ENCODE measurements at regions not wholly inside any gene's neighbourhood (a gene's known extent, or its start where the extent isn't known, plus 50 kb on each side); places are given as distances from the start of the nearest gene placed in this dataset.

DNA sequence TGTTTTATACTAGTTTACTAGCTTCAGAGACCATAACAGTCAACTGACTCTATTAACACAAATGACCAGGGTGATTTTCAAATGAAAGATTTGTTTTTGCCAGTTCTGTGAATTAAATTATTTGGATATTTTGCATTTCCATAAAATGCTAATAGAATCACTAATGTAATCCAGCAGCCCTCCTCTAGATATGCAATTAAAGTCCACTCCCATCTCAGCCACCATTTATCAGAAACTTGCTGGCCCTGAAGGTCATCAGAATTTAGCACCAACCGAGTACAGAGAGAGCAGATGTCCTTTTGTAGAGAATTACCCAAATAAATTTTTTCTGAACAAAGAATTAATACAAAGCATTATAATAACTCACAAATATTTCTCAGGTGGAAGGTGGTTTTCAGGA, 531.1 kb upstream of the SLIT2 start:
- no peaks in the 10 kb centered on the region for H3K4me1 Mint-ChIP-seq (ENCODE audit: low read depth)
- H3K4me3 Mint-ChIP-seq: no peak overlapping the region
- no peaks in the 10 kb centered on the region for H3K27me3 Mint-ChIP-seq (ENCODE audit: insufficient read depth)
- H3K36me3 Mint-ChIP-seq (ENCODE audit: low read depth): no peaks in the 10 kb centered on the region
- no peak for DNase-seq (ENCODE audit: low spot score)
- intact Hi-C loops (cut with micrococcal nuclease): no loop called here
- peaks cover 13% of the 10 kb centered on the region for H3K9me3 Mint-ChIP-seq
- no peak overlapping the region for H3K27ac Mint-ChIP-seq

DNA sequence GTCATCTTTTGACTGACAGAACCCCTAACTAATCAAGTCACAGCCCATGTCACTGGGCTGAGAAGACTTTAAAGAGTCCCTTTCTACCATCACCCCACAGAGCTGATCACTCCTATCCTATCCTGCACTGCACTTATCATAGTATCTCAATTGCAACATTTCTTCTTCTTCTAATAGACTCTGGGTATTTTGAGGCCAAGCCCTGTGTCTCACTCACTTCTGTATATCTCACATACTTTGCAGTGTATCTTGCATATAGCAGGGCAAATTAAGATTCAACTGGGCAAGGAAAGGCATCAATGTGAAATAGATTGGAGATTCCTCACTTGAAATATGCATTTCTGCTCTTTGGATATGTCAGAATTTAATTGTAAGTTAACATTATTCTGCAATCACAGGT, 531.5 kb upstream of the SLIT2 start:
- intact Hi-C loops (cut with micrococcal nuclease): no loop called here
- Mint-ChIP-seq H3K4me3 (no peak overlapping the region), H3K27me3 (ENCODE audit: insufficient read depth) (no peaks in the 10 kb centered on the region), H3K4me1 (ENCODE audit: low read depth) (no peaks in the 10 kb centered on the region), H3K27ac (no peak overlapping the region), H3K36me3 (ENCODE audit: low read depth) (no peaks in the 10 kb centered on the region), H3K9me3 (peaks cover 13% of the 10 kb centered on the region)
- no peak for DNase-seq (ENCODE audit: low spot score)

DNA sequence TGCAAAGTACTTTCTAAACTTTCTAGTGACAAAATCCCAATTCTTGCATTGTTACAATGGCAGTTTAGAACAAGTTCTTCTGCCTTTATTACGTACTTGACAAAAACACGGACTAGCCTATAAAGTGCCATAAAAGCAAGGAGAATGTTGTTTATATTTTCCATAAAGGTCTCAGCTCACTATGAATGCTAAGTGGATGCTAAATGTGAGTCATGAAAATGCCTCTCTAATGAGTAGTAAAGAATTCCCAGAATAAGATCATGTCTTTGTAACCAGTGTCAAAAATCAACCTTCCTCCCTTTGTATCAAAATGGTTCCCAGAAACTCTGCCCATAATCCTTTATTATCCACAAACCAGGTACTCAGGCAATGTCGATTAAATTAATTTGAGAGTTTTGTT, 539.8 kb upstream of the SLIT2 start:
- no peaks in the 10 kb centered on the region for H3K4me1 Mint-ChIP-seq (ENCODE audit: low read depth)
- no peaks in the 10 kb centered on the region for H3K27me3 Mint-ChIP-seq (ENCODE audit: insufficient read depth)
- intact Hi-C loops (cut with micrococcal nuclease): no loop called here
- H3K27ac Mint-ChIP-seq: no peak overlapping the region
- H3K4me3 Mint-ChIP-seq: no peak overlapping the region
- H3K9me3 Mint-ChIP-seq: peaks cover 3% of the 10 kb centered on the region
- DNase-seq (ENCODE audit: low spot score): no peak
- no peaks in the 10 kb centered on the region for H3K36me3 Mint-ChIP-seq (ENCODE audit: low read depth)

DNA sequence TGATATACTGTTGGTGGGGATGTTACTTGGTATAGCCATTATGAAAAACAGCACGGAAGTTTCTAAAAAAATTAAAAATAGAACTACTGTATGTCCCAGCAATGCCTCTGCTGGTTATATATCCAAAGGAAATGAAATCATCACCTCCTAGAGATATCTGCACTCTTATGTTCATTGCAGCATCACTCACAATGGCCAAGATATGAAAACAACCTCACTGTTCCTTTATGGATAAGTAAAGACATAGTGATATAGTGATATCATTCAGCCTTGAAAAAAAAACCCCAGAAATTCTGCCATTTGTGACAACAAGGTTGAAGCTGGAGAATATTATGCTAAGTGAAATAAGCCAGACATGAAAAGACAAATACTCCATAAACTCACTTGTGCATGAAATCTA, 543.8 kb upstream of the SLIT2 start:
- Mint-ChIP-seq H3K36me3 (ENCODE audit: low read depth) (no peaks in the 10 kb centered on the region), H3K4me1 (ENCODE audit: low read depth) (no peaks in the 10 kb centered on the region), H3K27ac (no peak overlapping the region), H3K4me3 (no peak overlapping the region), H3K9me3 (peaks cover 6% of the 10 kb centered on the region), H3K27me3 (ENCODE audit: insufficient read depth) (no peaks in the 10 kb centered on the region)
- no peak for DNase-seq (ENCODE audit: low spot score)
- intact Hi-C loops (cut with micrococcal nuclease): no loop called here

DNA sequence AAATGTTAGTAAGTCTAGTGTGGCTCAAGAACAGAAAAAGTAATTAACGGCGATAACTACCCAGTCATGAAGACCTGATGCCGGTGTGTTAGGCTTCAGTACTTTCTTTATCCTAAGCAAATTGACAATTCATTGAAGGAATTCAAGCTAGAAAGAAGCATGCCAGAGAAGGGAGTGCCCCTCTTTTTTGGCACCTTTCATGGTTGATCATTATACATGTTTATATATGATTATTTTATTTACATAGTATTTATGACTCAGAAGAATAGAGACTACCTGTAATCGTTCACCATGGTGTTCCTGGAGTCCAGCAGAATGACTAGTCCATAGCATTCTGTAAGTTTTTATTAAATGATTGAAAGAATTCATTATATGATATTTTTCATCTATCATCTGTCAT, 548.3 kb upstream of the SLIT2 start:
- Mint-ChIP-seq H3K4me1 (ENCODE audit: low read depth) (no peaks in the 10 kb centered on the region), H3K9me3 (peaks cover 10% of the 10 kb centered on the region), H3K4me3 (no peak overlapping the region), H3K27ac (no peak overlapping the region), H3K27me3 (ENCODE audit: insufficient read depth) (no peaks in the 10 kb centered on the region), H3K36me3 (ENCODE audit: low read depth) (no peaks in the 10 kb centered on the region)
- DNase-seq (ENCODE audit: low spot score): no peak
- intact Hi-C loops (cut with micrococcal nuclease): no loop called here

DNA sequence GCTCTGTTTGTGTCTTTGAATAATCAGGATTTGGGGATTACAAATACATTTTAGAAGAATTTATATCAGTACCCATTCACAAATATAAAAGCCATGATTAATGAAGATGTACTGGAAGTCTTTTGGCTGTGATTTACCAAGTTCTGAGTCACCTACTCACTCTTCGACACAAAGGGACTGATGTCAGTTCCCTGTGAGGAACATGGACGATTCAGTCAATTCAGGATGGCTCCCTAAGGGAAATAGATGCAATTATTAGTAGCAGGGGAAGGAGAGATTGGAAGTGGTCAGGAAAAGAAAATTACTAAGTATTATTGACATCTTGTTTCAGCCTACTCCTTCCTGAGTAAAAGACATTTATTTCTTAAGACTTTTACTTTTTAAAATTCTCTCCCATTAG, 550.7 kb upstream of the SLIT2 start:
- peaks cover 7% of the 10 kb centered on the region for H3K9me3 Mint-ChIP-seq
- H3K4me3 Mint-ChIP-seq: no peak overlapping the region
- intact Hi-C loops (cut with micrococcal nuclease): no loop called here
- H3K27me3 Mint-ChIP-seq (ENCODE audit: insufficient read depth): no peaks in the 10 kb centered on the region
- H3K36me3 Mint-ChIP-seq (ENCODE audit: low read depth): no peaks in the 10 kb centered on the region
- DNase-seq (ENCODE audit: low spot score): no peak
- no peak overlapping the region for H3K27ac Mint-ChIP-seq
- no peaks in the 10 kb centered on the region for H3K4me1 Mint-ChIP-seq (ENCODE audit: low read depth)

DNA sequence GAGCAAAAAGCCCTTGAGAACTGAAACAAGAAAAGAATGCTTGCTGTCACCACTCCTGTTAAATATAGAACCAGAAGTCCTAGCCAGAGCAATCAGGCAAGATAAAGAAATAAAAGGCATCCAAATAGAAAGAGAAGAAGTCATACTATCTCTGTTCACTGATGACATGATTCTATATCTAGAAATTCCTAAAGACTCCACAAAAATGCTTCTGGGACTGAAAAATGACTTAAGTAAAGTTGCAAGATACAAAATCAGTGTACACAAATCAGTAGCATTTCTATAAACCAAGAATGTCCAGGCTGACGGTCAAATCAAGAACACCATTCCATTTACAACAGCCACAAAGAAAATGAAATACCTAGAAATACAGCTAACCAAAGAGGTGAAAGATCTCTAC, 552.7 kb upstream of the SLIT2 start:
- Mint-ChIP-seq H3K36me3 (ENCODE audit: low read depth) (no peaks in the 10 kb centered on the region), H3K4me3 (no peak overlapping the region), H3K27me3 (ENCODE audit: insufficient read depth) (no peaks in the 10 kb centered on the region), H3K4me1 (ENCODE audit: low read depth) (no peaks in the 10 kb centered on the region), H3K9me3 (peaks cover 7% of the 10 kb centered on the region), H3K27ac (no peak overlapping the region)
- intact Hi-C loops (cut with micrococcal nuclease): no loop called here
- DNase-seq (ENCODE audit: low spot score): no peak

DNA sequence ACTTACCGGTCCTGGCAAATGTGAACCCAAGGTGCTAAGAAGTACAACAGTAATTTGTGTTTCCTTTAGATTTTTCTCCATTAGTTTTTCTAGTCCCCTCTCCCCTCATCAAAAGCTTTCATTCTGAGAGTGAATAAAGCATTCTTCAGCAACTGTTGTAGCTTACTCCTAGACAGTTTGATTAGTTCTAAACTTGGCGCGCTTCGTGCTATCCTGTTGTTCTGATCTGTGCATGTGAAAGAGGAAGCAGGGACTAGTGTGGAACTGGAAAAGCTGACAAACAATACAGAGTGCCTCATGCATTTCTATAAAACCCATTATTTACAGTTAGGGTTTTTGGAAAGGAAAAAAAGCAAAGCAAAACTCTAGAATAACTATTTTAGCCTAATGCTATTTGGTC, 556.9 kb upstream of the SLIT2 start:
- Mint-ChIP-seq H3K9me3 (peaks cover 15% of the 10 kb centered on the region), H3K27ac (no peak overlapping the region), H3K4me3 (no peak overlapping the region), H3K27me3 (ENCODE audit: insufficient read depth) (no peaks in the 10 kb centered on the region), H3K4me1 (ENCODE audit: low read depth) (no peaks in the 10 kb centered on the region), H3K36me3 (ENCODE audit: low read depth) (no peaks in the 10 kb centered on the region)
- DNase-seq (ENCODE audit: low spot score): no peak
- intact Hi-C loops (cut with micrococcal nuclease): no loop called here

DNA sequence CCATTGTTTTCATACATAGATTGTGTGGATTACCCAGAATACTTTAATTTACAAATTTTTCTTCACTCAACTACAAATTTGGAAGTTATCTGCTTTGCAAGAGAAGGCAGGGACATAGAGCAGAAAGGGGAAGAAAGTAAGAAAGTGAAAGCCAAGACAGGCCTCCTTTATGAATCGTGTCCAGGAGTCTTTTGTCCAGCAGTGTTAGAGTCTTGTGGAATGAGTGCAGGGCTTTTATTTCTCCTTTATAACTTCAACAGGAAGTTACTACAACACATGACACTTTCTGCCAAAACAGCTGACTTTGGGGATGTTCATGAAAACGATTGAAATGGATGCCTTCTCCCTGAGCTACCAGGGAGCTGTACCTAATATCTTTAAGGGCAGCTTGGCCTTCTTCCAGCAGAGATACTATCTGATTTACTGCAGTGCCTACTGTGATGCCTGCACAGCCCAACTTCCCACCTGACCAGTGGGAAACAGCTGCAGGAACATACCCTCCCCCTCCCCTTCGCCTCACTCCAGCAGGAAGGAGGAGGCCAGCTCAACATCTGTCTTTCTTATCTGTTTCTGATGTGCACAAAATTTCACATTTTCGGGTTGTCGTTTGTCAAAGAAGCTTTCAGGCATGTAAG, 557.7 kb upstream of the SLIT2 start:
- no peaks in the 10 kb centered on the region for H3K27me3 Mint-ChIP-seq (ENCODE audit: insufficient read depth)
- H3K4me3 Mint-ChIP-seq: no peak overlapping the region

DNA sequence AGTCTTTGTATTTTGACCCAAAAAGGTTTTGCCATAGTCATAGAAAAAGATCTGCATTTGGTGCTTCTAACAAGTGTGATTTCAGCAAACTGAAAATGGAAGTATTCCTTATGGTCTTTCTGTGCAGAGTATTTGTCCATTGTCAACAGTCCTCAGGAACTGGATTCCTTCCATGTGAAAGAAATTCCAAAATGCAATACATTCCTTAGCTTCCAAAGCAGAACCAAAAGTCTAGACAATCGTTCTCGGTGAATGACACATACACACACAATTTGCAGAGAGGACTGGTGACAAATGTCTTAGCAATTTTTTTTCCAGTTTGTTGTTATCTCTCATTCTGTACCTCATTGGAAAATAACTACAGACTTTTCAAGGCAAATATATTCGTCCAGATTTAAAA, 562.2 kb upstream of the SLIT2 start:
- no peaks in the 10 kb centered on the region for H3K4me1 Mint-ChIP-seq (ENCODE audit: low read depth)
- no peak overlapping the region for H3K27ac Mint-ChIP-seq
- intact Hi-C loops (cut with micrococcal nuclease): no loop called here
- H3K4me3 Mint-ChIP-seq: no peak overlapping the region
- no peak for DNase-seq (ENCODE audit: low spot score)
- H3K9me3 Mint-ChIP-seq: peaks cover 15% of the 10 kb centered on the region
- no peaks in the 10 kb centered on the region for H3K27me3 Mint-ChIP-seq (ENCODE audit: insufficient read depth)
- H3K36me3 Mint-ChIP-seq (ENCODE audit: low read depth): no peaks in the 10 kb centered on the region

More for the DNA sequence above, 557.7 kb upstream of the SLIT2 start:
- Mint-ChIP-seq H3K4me1 (ENCODE audit: low read depth) (no peaks in the 10 kb centered on the region), H3K27ac (no peak overlapping the region), H3K36me3 (ENCODE audit: low read depth) (no peaks in the 10 kb centered on the region), H3K9me3 (peaks cover 13% of the 10 kb centered on the region)
- no peak for DNase-seq (ENCODE audit: low spot score)
- intact Hi-C loops (cut with micrococcal nuclease): no loop called here

DNA sequence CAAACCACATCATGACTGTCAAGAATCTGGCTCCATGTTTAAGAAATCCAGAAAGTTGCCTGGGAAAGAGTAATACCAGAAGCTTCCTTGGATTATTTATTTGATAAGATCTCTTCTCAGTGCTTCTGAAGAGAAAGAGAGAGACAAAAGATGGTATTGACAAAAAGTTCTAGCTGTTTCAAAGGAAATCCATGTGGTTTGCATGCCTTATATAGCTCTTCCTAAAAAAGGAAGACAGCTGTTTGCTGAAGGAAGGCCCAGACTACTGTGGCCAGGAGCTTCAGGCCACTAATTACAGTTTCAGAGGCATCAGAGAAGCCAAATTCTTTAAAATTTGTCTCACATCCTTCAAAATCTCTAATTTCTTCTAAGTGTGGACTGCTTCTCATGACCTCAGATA, 565.2 kb upstream of the SLIT2 start:
- Mint-ChIP-seq H3K4me1 (ENCODE audit: low read depth) (no peaks in the 10 kb centered on the region), H3K36me3 (ENCODE audit: low read depth) (no peaks in the 10 kb centered on the region), H3K27me3 (ENCODE audit: insufficient read depth) (no peaks in the 10 kb centered on the region), H3K4me3 (no peak overlapping the region), H3K27ac (no peak overlapping the region), H3K9me3 (peaks cover 11% of the 10 kb centered on the region)
- intact Hi-C loops (cut with micrococcal nuclease): no loop called here
- DNase-seq (ENCODE audit: low spot score): no peak

DNA sequence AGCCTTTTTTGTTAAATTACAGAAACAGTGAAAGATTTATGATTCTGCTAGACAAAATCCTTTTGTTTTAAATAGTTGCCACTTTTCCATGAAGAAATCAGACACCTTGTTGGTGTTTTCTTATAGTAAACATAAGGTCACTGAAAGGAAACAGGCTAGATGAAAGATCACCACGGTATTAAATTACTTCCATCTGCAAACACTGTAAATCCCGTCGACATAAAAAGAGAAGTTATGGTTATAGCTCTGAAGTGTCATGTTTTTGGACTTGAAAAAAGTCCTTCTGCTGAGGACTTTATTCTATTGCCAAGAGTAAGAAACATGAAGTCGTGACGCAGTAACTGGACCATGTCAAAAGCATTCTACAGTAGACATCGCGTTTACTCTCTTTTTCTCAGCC, 567.6 kb upstream of the SLIT2 start:
- Mint-ChIP-seq H3K4me3 (no peak overlapping the region), H3K9me3 (peaks cover 11% of the 10 kb centered on the region)
- intact Hi-C loops (cut with micrococcal nuclease): no loop called here

DNA sequence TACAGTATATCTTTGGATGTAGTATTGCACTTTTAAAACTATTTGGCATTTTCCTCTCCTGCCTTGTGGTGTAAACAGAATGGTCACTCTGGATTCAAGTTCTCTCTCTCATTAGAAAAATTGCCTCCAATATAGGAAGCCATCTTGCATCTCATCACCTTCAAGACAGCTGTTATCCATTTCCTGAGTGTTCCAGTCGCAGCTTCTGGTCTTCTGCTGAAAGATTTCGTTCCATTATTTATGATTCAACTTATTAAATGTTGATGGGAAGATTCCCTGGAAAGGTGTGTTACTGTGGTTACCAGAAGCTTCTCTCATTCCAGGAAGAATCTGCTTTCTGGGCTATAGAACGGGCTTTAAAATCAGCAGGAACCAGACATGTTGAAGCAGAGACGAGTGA, 568.3 kb upstream of the SLIT2 start:
- H3K27me3 Mint-ChIP-seq (ENCODE audit: insufficient read depth): no peaks in the 10 kb centered on the region
- no peaks in the 10 kb centered on the region for H3K36me3 Mint-ChIP-seq (ENCODE audit: low read depth)
- no peak for DNase-seq (ENCODE audit: low spot score)
- H3K4me3 Mint-ChIP-seq: no peak overlapping the region
- H3K4me1 Mint-ChIP-seq (ENCODE audit: low read depth): no peaks in the 10 kb centered on the region
- peaks cover 11% of the 10 kb centered on the region for H3K9me3 Mint-ChIP-seq
- intact Hi-C loops (cut with micrococcal nuclease): no loop called here
- no peak overlapping the region for H3K27ac Mint-ChIP-seq

More for the DNA sequence above, 567.6 kb upstream of the SLIT2 start:
- no peak for DNase-seq (ENCODE audit: low spot score)
- no peak overlapping the region for H3K27ac Mint-ChIP-seq
- H3K36me3 Mint-ChIP-seq (ENCODE audit: low read depth): no peaks in the 10 kb centered on the region
- H3K27me3 Mint-ChIP-seq (ENCODE audit: insufficient read depth): no peaks in the 10 kb centered on the region
- no peaks in the 10 kb centered on the region for H3K4me1 Mint-ChIP-seq (ENCODE audit: low read depth)

DNA sequence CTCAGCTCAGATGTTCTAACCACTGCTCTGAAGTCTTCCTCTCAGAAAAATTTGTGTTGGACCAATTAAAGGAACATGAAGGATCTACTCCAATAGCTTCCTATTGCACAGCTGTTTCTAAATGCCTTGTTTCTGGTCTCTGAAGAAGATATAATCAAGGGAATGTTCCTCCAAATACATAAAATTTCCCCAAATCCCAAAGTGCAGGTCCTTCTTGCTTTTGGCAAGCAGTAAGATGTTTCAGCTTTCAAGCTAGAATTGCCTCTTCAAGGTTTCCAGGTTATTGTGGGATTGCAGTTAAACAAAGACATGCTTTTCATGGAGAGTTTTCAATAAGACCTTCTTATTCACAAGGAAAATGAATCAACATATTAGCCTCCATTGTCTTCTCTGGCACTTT, 574.5 kb upstream of the SLIT2 start:
- no peak for DNase-seq (ENCODE audit: low spot score)
- no peaks in the 10 kb centered on the region for H3K36me3 Mint-ChIP-seq (ENCODE audit: low read depth)
- intact Hi-C loops (cut with micrococcal nuclease): no loop called here

More for the DNA sequence above, 574.5 kb upstream of the SLIT2 start:
- H3K27me3 Mint-ChIP-seq (ENCODE audit: insufficient read depth): no peaks in the 10 kb centered on the region
- peaks cover 8% of the 10 kb centered on the region for H3K9me3 Mint-ChIP-seq
- no peak overlapping the region for H3K4me3 Mint-ChIP-seq
- no peaks in the 10 kb centered on the region for H3K4me1 Mint-ChIP-seq (ENCODE audit: low read depth)
- H3K27ac Mint-ChIP-seq: no peak overlapping the region

Data from activated T-helper 1 cell treated with anti-CD3 and anti-CD28 coated beads, Interleukin-12 subunit alpha, Interleukin-12 subunit beta, Interleukin-2, Interleukin-4 antibody, amounts not matched to agents 30 ng/mL and 10 ng/mL and 1 ng/mL, durations not matched to agents 14 hours and 24 hours and 36 hours (primary cell).